ENCODE measurements at regions not wholly inside any gene's neighbourhood (a gene's known extent, or its start where the extent isn't known, plus 50 kb on each side); places are given as distances from the start of the nearest gene placed in this dataset.
"Not testable (repeated sequence)": the region's sequence is repeated elsewhere in the genome, so short reads cannot be mapped to it uniquely, and the experiment has no call there.

DNA sequence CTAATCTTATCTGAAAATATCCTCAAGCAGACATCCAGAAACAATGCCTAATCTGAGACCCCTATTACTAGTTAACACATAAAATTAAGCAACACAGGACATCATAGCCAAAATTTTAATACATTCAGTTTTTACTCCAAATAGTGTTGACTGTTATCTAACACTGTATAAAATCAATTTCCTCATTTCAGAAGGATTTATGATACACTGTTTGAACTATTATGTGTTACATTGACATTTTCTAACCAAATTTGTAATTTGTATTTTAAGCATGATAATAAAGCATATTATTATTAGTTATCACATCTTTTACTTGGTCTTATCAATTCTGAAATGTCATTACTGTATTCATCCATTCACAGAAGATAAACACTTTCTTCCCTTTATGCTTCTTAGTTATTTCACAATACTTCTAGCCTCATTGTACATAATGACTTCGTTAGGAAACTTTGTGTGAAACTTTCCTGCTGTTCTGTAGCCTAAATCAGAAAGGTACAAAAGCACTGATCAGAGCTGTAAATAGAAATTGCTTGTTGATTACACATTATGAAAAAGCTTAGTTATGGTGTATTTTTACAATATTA, 1248.9 kb downstream of the JRKL start:
- Histone ChIP-seq H3K9me3 (no peaks in the 10 kb centered on the region), H3K27me3 (no peaks in the 10 kb centered on the region), H3K4me3 (no peak overlapping the region), H3K36me3 (no peaks in the 10 kb centered on the region)
- no peak for DNase-seq

DNA sequence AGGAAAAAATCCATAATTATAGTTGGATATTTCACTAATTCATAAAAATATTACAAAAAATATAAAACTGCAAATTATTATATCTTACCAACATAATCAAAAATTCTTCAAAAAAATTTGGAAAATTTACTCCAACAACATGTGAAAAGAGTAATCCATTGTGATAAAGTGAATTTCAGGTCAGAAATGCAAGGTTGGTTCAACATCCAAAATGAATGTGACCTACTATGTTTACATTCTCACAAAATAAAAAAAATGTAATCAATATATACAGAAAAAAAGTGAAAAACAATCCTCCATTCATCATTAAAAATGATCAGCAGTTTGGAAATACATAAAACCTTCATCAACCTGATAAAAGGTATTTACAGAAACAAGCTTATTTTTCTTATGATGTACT, 1252.2 kb downstream of the JRKL start:
- no peak overlapping the region for H3K4me3 ChIP-seq
- H3K27me3 ChIP-seq = no peaks in the 10 kb centered on the region
- H3K36me3 ChIP-seq = no peaks in the 10 kb centered on the region
- H3K9me3 ChIP-seq = no peaks in the 10 kb centered on the region
- DNase-seq = no peak

DNA sequence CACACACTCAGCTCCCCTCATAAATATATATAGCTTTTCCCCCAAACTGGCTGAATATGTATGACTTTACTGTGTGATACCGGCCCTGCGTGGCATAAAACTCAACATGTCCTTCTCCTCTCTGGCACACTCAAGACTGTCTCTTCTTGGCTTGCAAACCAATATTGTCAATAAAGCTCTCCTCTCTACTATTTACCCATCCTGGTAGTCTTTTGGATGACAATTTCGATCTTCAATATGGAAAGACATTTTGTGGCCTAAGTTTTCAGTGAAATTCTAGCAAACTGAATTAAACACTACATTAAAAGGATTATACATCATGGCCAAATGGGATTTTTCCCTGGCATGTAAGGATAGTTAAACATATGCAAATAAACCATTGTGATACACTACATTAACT, 1255.9 kb downstream of the JRKL start:
- DNase-seq = no peak
- Histone ChIP-seq H3K9me3 (peaks cover 2% of the 10 kb centered on the region; the same call in 1 of the 2 replicates), H3K4me3 (no peak overlapping the region), H3K36me3 (no peaks in the 10 kb centered on the region), H3K27me3 (no peaks in the 10 kb centered on the region)

DNA sequence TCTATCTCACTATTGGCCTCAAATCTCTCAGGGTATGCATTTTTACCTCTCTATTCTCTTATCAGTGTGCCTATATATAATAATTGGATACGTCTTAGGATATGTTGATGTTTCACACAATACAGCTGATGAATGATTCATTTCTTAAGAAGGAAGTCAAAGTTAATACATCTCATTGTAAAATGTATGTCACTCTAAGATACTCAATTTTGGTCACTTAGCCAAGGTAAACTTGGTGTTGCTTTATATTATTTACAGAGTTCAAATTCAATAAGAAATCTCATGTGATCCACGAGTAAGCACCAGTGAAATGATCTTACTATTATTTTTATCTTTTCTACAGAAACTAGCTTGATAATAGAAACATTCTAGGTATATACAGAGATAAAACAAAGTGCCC, 1266.5 kb downstream of the JRKL start:
- Histone ChIP-seq H3K9me3 (no peaks in the 10 kb centered on the region), H3K27me3 (no peaks in the 10 kb centered on the region), H3K36me3 (no peaks in the 10 kb centered on the region), H3K4me3 (no peak overlapping the region)
- DNase-seq = no peak

DNA sequence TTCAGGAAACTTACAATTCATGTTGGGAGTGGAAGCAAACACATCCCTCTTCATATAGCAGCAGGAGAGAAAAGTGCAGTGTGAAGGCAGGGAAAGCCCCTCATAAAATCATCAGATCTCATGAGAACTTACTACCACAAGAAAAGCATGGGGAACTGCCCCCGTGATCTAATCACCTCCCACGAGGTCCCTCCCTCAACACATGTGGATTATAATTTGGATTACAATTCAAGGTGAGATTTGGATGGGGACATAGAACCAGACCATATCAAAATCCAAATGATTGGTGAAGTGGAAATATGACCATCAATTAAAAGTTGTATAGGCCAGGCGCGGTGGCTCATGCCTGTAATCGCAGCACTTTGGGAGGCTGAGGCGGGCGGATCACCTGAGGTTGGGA, 1268.0 kb downstream of the JRKL start:
- H3K4me3 ChIP-seq = no peak overlapping the region
- H3K36me3 ChIP-seq = no peaks in the 10 kb centered on the region
- no peak for DNase-seq
- no peaks in the 10 kb centered on the region for H3K27me3 ChIP-seq
- H3K9me3 ChIP-seq = no peaks in the 10 kb centered on the region

DNA sequence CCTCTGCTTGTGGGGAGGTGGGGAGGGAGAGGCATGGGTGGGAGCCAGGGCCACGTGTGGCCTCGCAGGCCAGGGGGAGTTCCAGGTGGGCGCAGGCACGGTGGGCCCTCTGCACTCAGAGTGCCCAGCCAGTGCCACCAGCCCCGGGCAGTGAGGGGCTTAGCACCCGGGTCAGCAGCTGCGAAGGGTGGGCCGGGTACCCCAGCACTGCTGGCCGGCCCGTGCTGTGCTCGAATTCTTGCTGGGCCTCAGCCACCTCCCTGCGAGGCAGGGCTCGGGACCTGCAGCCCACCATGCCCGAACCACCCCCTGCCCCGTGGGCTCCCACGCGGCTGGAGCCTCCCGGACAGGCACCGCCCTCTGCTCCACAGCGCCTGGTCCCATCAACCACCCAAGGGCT, 1277.2 kb downstream of the JRKL start:
- no peaks in the 10 kb centered on the region for H3K27me3 ChIP-seq
- no peak overlapping the region for H3K4me3 ChIP-seq
- DNase-seq = no peak
- H3K36me3 ChIP-seq = no peaks in the 10 kb centered on the region
- no peaks in the 10 kb centered on the region for H3K9me3 ChIP-seq

DNA sequence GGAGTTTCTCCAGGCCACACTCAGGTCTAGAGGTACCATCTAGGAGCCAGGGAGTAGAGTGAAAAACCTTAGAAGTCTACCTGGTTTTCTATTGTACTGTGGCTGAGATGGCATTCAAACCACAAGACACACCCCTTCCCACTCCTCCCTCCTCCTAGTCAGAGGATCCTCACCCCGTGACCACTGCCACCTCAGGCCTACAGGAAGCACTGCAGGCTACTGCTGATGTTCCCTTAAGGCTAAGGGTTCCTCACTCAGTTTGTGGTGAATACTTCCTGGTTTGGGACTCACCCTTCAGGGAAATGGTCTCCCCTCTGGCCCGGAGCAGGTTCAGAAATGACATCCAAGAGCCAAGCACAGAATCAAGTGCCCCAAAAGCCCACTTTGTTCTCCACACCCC, 1293.9 kb downstream of the JRKL start:
- peak; percentile 4 for DNase-seq
- no peaks in the 10 kb centered on the region for H3K9me3 ChIP-seq
- no peaks in the 10 kb centered on the region for H3K36me3 ChIP-seq
- no peak overlapping the region for H3K4me3 ChIP-seq
- H3K27me3 ChIP-seq = no peaks in the 10 kb centered on the region

DNA sequence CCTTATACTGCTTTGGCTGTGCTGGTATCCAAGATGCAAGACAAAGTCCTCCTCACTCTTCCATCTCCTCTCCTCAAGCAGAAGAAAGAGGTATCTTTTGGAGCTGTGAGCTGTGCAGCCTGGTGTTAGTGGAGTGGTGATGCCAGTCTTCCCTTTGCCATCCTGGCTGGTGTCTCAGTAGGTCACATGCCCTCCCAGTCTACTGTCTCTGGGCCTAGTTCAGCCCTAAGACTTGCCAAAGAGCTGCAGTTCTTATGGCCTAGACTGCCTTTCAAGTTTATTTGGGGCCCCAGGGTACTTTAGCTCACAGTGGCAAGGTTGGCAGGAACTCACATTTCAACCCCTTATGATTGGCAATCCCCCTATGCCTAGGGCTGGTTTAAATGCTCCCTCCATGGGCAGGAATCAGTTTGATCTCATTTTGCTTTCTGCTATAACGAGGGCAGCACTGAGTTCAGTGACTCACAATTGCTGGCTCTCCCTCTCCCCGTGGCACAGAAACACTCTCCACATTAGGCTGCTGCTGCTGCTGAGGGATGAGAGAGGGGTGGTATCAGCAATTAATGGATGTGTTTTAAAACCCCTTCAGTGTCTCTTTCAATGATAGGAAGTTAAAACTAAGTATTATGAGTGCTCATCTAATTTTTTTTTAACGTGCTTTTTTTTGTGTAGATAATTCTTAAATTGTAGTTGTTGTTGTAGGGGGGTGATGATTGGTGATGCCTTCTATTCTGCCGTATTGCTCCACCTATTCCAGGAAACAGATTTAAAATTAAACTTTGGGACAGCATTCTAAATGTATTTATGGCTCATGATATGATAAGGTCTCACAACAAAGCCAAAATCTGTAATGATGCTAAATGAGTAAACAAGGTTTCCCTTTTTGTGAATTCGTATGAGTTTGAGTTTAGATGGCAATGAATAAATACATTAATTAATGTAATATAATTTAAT, 1295.0 kb downstream of the JRKL start:
- H3K9me3 ChIP-seq = no peaks in the 10 kb centered on the region
- H3K4me3 ChIP-seq = no peak overlapping the region
- no peak for DNase-seq
- no peaks in the 10 kb centered on the region for H3K27me3 ChIP-seq
- no peaks in the 10 kb centered on the region for H3K36me3 ChIP-seq

DNA sequence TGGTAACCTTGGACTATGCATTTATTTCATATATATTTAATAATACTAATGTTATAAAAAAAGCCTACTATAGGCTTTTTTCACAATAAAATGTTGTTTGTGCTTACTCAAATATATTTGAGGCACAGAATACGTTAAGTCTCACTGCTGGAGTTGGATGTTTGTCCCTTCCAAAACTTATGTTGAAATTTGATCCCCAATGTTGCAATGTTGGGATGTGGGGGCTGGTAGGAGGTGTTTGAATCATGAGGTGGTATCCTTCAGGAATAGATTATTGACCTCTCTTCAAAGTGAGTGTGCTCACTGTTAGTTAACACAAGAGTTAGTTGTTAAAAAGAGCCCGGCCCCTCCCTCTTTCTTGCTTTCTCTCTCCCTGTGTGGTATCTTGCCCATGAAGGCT, 1295.9 kb downstream of the JRKL start:
- no peak for DNase-seq
- H3K4me3 ChIP-seq = no peak overlapping the region
- no peaks in the 10 kb centered on the region for H3K36me3 ChIP-seq
- no peaks in the 10 kb centered on the region for H3K27me3 ChIP-seq
- no peaks in the 10 kb centered on the region for H3K9me3 ChIP-seq

DNA sequence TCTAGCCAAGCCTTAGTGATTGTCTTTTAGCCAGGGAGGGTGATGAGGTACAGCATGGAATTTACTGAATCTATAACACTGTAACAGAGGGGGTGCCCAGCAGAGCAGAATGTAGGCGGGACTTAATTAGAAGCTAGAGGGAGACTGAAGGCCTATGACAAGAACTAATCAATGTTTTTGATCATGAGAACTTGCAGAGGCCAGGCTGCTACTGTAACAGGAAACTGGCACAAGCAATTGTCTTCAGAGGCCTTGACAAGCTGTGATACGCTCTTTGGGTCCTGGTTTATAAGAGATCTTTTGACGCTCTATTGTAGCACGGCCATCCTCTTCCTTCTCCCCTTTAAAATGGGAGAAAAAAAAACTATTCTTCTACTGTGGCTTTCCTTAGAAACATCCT, 1297.3 kb downstream of the JRKL start:
- DNase-seq = no peak
- no peak overlapping the region for H3K4me3 ChIP-seq

DNA sequence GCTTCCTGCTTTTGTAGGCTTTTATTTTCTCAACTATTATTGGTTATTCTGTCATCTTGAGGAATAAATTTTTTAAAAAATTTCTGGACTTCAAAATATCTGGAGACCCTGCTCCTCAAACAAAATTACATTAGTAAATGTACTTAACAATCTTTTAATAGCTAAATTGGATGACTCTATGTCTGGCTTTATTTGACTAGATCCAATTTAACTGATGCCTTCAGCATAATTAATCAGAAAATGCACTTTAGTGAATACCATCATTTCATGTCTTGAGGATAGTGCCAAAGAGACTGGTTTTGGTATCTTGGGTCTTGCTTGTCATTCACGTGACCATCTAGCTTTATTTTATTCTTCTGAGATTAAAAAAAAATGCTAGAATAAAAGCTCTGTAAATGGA, 1301.2 kb downstream of the JRKL start:
- no peak for DNase-seq
- Histone ChIP-seq H3K4me3 (no peak overlapping the region), H3K9me3 (no peaks in the 10 kb centered on the region), H3K27me3 (no peaks in the 10 kb centered on the region), H3K36me3 (no peaks in the 10 kb centered on the region)

More for the DNA sequence above, 1297.3 kb downstream of the JRKL start:
- no peaks in the 10 kb centered on the region for H3K36me3 ChIP-seq
- H3K27me3 ChIP-seq = no peaks in the 10 kb centered on the region
- H3K9me3 ChIP-seq = no peaks in the 10 kb centered on the region

DNA sequence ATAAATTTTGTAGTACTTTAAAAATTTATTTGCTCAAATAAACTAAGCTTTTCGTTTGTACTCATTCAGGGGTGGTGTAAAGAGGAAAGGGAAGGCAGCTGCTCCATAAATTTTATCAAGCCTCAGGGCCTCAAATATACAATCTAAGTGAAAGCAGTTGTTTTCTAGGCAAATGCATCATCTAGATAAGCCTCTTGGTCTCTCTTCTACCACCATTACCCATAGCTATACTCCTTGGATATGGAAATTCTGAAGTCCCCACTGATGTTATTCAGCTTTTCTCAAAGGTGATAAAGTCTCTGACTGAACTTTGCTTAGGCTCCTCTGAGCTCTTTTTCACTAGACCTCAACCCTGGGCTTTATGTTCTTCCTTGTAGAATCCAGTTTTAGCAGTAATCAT, 1313.1 kb downstream of the JRKL start:
- Histone ChIP-seq H3K4me3 (no peak overlapping the region), H3K27me3 (no peaks in the 10 kb centered on the region), H3K36me3 (no peaks in the 10 kb centered on the region), H3K9me3 (no peaks in the 10 kb centered on the region)
- DNase-seq = no peak

DNA sequence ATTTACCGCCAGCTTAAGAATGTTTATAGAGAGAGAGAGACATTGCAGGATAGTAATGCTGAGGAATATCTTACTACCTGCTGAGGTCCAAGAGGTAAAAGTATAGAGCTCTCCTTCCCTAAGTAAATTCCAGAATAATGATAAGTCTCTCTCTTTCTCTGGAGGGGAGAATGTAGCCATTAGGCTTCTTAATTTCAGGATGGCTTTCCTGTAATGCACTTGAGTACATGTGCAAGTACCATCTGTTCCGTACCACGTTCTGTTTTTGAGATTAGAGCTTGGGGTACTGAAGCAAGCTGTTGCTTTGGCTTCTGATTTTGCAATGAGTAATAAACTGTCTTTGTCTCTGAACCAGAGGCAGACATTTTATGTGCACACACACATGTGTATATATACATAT, 1314.0 kb downstream of the JRKL start:
- H3K27me3 ChIP-seq = no peaks in the 10 kb centered on the region
- no peak for DNase-seq
- no peak overlapping the region for H3K4me3 ChIP-seq
- H3K36me3 ChIP-seq = no peaks in the 10 kb centered on the region
- no peaks in the 10 kb centered on the region for H3K9me3 ChIP-seq

DNA sequence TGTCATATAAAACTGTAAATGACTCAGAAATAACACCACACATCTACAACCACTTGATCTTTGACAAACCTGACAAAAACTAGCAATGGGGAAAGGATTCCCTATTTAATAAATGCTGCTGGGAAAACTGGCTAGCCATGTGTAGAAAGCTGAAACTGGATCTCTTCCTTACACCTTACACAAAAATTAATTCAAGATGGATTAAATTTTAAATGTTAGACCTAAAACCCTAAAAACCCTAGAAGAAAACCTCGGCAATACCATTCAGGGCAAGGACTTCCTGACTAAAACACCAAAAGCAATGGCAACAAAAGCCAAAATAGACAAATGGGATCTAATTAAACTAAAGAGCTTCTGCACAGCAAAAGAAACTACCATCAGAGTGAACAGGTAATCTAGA, 1315.3 kb upstream of the CNTN5 start:
- H3K36me3 ChIP-seq, DNase-seq, H3K4me3 ChIP-seq, H3K9me3 ChIP-seq, H3K27me3 ChIP-seq: not testable (repeated sequence)

DNA sequence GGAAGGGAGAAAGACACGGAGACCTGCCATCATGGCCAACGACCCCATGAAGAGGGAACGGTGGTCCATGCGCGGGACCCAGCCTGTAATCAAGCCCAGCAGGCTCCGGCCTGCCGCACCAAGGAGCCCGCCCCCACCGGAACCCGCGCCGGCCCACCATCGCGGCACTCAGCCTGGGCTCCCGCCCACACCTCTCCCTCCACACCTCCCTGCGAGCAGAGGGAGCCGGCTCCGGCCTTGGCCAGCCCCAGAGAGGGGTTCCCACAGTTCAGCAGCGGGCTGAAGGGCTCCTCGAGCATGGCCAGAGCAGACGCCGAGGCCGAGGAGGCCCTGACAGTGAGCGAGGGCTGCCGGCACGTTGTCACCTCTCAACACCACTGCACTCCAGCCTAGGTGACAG, 1302.8 kb upstream of the CNTN5 start:
- H3K9me3 ChIP-seq = no peaks in the 10 kb centered on the region
- H3K4me3 ChIP-seq = no peak overlapping the region
- no peaks in the 10 kb centered on the region for H3K36me3 ChIP-seq
- no peak for DNase-seq
- H3K27me3 ChIP-seq = no peaks in the 10 kb centered on the region

DNA sequence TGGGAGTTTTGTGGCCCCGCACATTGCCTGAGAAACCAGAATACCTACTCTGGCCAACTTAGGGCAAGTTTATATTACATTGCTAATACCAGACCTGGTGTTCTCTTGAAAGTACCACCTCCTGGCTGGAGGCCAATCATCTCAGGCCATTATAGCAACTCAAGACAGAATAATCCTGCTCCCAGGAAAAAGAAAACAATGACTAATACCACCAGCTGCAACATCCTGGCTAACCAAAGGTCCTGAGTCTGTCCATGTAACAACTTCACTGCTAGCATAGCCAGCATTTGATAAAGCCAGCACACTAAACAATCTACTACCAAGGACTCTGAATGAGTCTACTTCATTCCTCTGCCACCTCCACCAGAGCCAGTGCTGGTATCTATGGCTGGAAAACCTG, 1298.7 kb upstream of the CNTN5 start:
- DNase-seq = peak; percentile 85
- Histone ChIP-seq H3K27me3 (no peaks in the 10 kb centered on the region), H3K36me3 (no peaks in the 10 kb centered on the region), H3K4me3 (no peak overlapping the region), H3K9me3 (no peaks in the 10 kb centered on the region)

DNA sequence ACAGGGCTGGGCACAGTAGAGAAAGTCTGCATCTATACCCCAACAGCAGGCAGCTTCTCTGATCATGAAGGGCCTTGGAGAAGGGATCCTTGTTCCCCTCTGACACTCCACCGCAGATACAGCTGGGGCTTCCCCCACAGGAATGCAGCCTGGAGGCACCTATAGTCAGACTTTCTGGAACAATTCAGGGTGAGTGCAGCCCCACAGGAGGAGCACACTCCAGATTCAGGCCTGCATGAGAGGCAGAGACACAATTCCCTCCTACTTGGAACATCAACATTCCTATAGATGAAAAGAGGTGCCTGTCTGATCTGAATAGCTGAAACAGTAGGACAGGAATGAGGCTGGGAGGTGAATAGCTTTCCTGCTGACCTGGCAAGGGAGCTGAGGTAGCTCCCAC, 1298.0 kb upstream of the CNTN5 start:
- H3K36me3 ChIP-seq = no peaks in the 10 kb centered on the region
- H3K4me3 ChIP-seq = no peak overlapping the region
- H3K27me3 ChIP-seq = no peaks in the 10 kb centered on the region
- DNase-seq = no peak
- H3K9me3 ChIP-seq = no peaks in the 10 kb centered on the region
